Forelimb muscle (tissue), 1 donor: ENCODE measurements at regions not wholly inside any gene's neighbourhood (a gene's known extent, or its start where the extent isn't known, plus 50 kb on each side); places are given as distances from the start of the nearest gene placed in this dataset.

Experiments used
- DNase-seq: peaks from one replicate; pipeline ENCODE4 v3.0.0-alpha.2; 2013; ENCODE audit warnings: low read depth

- no peak for DNase-seq
Measured at GRCh38 chr5:128591598-128592455, 53.8 kb upstream of the FBN2 start.

DNA sequence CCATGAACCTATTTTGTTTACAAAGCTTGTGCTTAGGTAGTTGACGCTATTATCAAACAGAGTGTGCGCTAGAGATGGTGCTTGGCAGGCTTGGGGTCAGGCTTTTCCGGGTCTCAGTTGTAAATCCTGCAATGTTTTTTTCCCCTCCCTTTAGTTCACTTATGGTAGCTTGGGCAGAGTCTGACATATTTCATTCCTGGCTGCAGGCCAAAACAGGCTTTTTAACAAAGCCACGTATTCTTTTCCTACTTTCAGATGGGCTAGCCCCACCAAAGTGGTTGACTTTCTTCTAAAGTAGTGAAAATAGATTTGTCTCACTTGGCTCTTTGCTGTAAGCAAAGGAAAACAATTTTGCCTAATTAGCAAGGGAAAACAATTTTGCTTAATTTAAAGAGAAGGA is 58.0 kb upstream of the FBN2 start:
- no peak for DNase-seq

DNA sequence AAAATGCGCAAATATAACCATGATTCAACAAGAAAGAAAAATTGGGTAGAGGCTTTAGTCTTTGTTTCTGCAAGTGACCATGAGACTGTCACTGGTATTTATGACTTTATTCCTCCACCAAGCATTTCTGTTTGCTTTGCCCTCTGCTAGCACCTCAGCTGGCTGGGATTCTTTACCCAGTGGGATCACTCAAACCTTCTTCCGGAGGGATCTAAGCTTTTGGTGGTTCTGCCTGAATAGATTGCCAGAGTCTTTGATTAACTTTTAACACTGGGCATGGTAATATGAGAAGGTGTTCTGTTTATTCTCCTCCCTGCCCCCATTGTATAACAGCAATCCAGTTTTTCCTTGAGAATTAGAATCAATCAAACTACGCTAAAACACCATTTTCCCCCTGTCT is 59.1 kb upstream of the FBN2 start:
- no peak for DNase-seq

DNA sequence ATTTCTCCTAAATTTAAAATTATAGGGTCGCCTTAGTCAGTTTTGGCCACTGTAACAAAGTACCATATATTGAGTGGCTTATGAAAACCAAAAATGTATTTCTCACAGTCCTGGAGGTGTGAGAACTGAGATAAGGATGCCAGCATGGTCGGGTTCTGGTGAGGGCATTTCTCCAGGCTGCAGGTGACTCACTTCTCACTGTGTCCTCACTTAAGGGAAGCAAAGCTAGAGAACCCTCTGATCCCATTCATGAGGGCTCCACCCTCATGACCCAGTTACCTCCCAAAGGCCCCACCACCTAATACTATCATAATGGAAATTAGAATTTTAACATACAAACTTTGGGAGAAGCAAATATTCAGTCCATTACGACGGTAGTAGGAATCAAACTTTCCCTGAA is 75.1 kb upstream of the FBN2 start:
- no peak for DNase-seq

- DNase-seq, result no peak
Measured at GRCh38 chr5:128613766-128614165, 75.7 kb upstream of the FBN2 start.

GRCh38 chr5:128615578-128615977 is 77.5 kb upstream of the FBN2 start:
- DNase-seq, result no peak

GRCh38 chr5:128626536-128627090 is 88.6 kb upstream of the FBN2 start:
- DNase-seq, result no peak

GRCh38 chr5:128627939-128628338 is 89.9 kb upstream of the FBN2 start:
- DNase-seq, result no peak

DNA sequence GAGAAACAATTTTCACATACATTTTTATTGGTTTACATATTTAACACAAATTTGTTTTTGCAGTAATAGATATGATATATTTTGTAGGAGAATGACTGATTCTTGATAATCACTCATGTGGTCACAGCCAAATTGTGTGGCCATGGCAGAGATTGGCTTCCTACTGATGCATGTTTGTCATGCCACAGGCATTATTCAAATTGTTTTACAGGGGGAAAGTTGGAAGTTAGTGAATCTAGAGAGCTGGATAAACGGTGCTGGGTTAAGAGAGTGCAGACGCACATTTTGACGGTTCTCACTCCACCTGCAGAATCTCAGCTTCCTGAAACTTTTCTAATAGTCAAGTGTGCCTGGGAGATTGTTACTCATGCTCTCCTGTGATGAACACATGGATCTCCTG is 91.1 kb upstream of the FBN2 start:
- DNase-seq, result no peak

- no peak for DNase-seq
Measured at GRCh38 chr5:128630121-128630520, 92.1 kb upstream of the FBN2 start.

GRCh38 chr5:128631771-128632170 is 93.7 kb upstream of the FBN2 start:
- DNase-seq, result no peak

- no peak for DNase-seq
Measured at GRCh38 chr5:128632264-128632663, 94.2 kb upstream of the FBN2 start.

DNA sequence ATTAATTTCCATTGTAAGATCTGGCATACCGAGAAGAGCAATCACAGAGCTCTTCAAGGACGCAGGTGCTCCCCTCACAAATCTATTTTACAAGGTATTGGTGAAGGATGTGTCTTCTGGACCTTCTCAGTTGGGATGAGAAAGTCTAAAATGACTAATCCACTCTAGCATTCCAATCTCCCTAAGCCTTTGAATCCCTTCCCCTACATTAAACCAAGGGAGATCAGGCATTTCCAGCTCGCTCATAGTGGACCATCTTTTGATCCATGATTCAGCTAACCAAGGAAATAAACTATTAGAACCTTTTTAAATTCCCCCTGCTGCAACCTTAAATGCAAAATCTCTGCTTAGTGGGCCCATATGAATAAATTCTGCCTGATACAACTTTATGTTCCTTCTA is 95.9 kb upstream of the FBN2 start:
- no peak for DNase-seq

DNA sequence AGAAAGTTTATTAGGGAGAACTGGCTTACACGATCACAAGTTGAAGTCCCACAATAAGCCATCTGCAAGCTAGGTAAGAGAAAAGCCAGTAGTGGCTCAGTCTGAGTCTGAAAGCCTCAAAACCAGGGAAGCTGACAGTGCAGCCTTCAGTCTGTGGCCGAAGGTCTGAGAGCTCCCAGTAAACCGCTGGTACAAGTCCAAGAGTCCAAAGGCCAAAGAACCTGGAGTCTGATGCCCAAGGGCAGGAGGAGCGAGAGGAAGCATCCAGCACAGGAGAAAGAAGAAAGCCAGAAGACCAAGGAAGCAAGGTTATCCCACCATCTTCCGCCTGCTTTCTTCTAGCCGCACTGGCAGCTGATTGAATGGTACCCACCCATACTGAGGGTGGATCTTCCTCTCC is 97.3 kb upstream of the FBN2 start:
- no peak for DNase-seq

DNA sequence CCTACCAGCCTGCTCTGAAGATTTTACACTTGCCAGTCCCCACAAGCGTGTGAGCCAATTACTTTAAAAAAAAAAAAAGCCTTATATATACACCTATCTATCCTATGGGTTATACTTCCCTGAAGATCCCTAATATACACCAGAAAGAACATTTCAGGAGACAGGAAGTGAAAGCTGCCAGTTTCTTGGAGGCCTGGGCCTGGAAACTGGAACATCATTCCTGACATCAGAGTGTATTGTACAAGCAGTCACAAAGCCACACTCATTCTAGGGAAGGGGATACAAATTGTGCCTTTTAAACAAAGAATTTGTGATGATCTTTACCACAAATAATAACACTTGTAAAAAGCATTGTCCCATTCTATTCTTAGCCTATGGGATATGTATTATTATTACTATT is 98.3 kb upstream of the FBN2 start:
- DNase-seq, result no peak

DNA sequence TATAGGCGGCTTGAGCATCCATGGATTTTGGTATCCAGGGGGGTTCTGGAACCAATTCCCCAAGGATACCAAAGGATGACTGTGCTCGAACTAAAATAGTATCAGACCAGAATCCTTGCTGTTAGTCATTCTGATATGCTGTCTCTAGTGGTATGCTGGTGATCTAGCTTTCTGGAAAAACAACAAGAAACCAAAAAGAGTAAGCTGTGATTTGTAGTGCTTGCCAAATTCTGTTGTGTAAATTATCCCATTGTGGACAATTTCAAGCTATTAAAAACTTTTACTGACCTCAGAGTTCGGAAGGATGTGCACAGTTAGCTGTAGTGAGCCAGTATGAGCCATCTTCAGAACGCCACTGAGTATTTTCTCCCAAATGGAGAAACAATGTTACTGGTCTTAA is 99.0 kb upstream of the FBN2 start:
- DNase-seq, result no peak

GRCh38 chr5:128641861-128642260 is 103.8 kb upstream of the FBN2 start:
- DNase-seq, result no peak

GRCh38 chr5:128644863-128645262 is 106.8 kb upstream of the FBN2 start:
- no peak for DNase-seq

DNA sequence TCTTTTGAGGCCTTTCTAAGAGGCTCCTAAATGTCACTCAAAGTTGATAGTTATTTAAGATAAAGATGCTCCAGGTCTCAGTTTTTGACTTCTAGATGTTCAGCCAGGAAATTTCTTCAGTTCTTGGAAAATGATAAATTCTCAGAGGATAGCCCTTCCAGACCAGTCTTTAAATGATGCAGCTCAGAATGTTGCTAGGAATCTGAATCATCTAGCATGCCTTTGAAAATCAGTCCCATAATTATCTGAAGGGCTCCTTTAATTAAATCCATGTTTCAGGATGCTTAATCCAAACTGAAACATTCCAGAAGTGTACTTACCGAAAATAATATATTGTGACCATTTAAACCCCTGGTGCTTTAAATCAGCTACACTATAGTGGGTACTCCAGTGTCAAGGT is 107.5 kb upstream of the FBN2 start:
- DNase-seq, result no peak

- no peak for DNase-seq
Measured at GRCh38 chr5:128646176-128646575, 108.1 kb upstream of the FBN2 start.

- DNase-seq, result no peak
Measured at GRCh38 chr5:128649192-128649591, 111.1 kb upstream of the FBN2 start.

GRCh38 chr5:128662997-128663396 is 125.0 kb upstream of the FBN2 start:
- DNase-seq, result no peak

- no peak for DNase-seq
Measured at GRCh38 chr5:128665747-128666355, 127.8 kb upstream of the FBN2 start.
